ENCODE measurements at regions not wholly inside any gene's neighbourhood (a gene's known extent, or its start where the extent isn't known, plus 50 kb on each side); places are given as distances from the start of the nearest gene placed in this dataset.

DNA sequence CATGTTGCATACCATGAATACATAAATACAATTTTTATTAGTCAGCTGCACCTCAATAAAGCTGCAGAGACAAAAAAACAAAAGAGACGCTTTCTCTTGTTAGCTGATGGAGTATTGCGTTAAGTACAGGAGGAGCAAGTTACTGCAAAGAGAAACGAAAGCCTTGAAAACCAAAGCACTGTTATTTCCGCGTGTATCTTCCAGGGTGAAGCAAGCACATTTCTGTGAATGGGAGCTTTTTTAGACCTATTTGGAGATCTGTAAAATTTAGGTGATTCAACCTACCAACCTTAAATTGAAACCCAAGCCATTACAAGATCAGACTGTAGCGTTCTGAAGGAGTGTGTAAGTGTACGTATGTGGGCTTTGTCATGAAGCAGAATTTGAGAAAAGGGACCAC, 390.4 kb downstream of the SOX9 start:
- TF ChIP-seq SIN3A (IDR thresholded peaks at IDR 0.05; ENCODE audit: borderline replicate concordance, insufficient read depth, low read length) (no peak), POLR2AphosphoS5 (IDR thresholded peaks at IDR 0.05; ENCODE audit: low read depth, low read length) (no peak)
- TF ChIP-seq, protein P1, sequence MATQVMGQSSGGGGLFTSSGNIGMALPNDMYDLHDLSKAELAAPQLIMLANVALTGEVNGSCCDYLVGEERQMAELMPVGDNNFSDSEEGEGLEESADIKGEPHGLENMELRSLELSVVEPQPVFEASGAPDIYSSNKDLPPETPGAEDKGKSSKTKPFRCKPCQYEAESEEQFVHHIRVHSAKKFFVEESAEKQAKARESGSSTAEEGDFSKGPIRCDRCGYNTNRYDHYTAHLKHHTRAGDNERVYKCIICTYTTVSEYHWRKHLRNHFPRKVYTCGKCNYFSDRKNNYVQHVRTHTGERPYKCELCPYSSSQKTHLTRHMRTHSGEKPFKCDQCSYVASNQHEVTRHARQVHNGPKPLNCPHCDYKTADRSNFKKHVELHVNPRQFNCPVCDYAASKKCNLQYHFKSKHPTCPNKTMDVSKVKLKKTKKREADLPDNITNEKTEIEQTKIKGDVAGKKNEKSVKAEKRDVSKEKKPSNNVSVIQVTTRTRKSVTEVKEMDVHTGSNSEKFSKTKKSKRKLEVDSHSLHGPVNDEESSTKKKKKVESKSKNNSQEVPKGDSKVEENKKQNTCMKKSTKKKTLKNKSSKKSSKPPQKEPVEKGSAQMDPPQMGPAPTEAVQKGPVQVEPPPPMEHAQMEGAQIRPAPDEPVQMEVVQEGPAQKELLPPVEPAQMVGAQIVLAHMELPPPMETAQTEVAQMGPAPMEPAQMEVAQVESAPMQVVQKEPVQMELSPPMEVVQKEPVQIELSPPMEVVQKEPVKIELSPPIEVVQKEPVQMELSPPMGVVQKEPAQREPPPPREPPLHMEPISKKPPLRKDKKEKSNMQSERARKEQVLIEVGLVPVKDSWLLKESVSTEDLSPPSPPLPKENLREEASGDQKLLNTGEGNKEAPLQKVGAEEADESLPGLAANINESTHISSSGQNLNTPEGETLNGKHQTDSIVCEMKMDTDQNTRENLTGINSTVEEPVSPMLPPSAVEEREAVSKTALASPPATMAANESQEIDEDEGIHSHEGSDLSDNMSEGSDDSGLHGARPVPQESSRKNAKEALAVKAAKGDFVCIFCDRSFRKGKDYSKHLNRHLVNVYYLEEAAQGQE (IDR thresholded peaks at IDR 0.05; ENCODE audit: insufficient read depth in 1 of 2, low read depth in 2 of 2, low read length in 2 of 2), result no peak

All from PFSK-1 (cell line).